H7 (cell line): ENCODE measurements at regions not wholly inside any gene's neighbourhood (a gene's known extent, or its start where the extent isn't known, plus 50 kb on each side); places are given as distances from the start of the nearest gene placed in this dataset.
A peak's percentile ranks its signal among the peaks of the same experiment; 100 is the strongest.

Source experiments
- DNase-seq: peaks from one replicate; pipeline ENCODE4 v3.0.0; 2012
- H3K27me3 ChIP-seq: 2 replicates; pipeline ENCODE4 v1.6.0; 2011; ENCODE audit warnings: mild to moderate bottlenecking, low read length; ENCODE audit not compliant: control insufficient read depth, insufficient read depth
- H3K36me3 ChIP-seq: replicated peaks from 2 replicates; pipeline ENCODE4 v1.5.1; 2011; ENCODE audit warnings: low read length; ENCODE audit not compliant: control insufficient read depth, insufficient read depth
- H3K4me3 ChIP-seq: 2 replicates; pipeline ENCODE4 v1.5.1; 2011; ENCODE audit warnings: low read depth, mild to moderate bottlenecking, control low read depth, low read length, moderate library complexity; ENCODE audit not compliant: insufficient read depth

- no peaks in the 10 kb centered on the region for H3K36me3 ChIP-seq
- H3K27me3 ChIP-seq, result no peaks in the 10 kb centered on the region
- no peak for DNase-seq
- no peak overlapping the region for H3K4me3 ChIP-seq
Observed at GRCh38 chr2:81283081-81283480, 978.5 kb upstream of the LRRTM1 start.

- H3K36me3 ChIP-seq, result no peaks in the 10 kb centered on the region
- DNase-seq, result no peak
- H3K27me3 ChIP-seq, result no peaks in the 10 kb centered on the region
- no peak overlapping the region for H3K4me3 ChIP-seq
Observed at GRCh38 chr2:81282151-81282769, 977.7 kb upstream of the LRRTM1 start.

GRCh38 chr2:81276595-81276994 is 972.0 kb upstream of the LRRTM1 start:
- no peaks in the 10 kb centered on the region for H3K27me3 ChIP-seq
- DNase-seq, result no peak
- no peak overlapping the region for H3K4me3 ChIP-seq
- H3K36me3 ChIP-seq, result no peaks in the 10 kb centered on the region

GRCh38 chr2:81266106-81266505 is 961.6 kb upstream of the LRRTM1 start:
- H3K36me3 ChIP-seq, result no peaks in the 10 kb centered on the region
- no peak overlapping the region for H3K4me3 ChIP-seq
- DNase-seq, result peak; percentile 0
- no peaks in the 10 kb centered on the region for H3K27me3 ChIP-seq

- Histone ChIP-seq H3K36me3 (no peaks in the 10 kb centered on the region), H3K27me3 (no peaks in the 10 kb centered on the region), H3K4me3 (no peak overlapping the region)
- no peak for DNase-seq
Observed at GRCh38 chr2:81263989-81264388, 959.4 kb upstream of the LRRTM1 start.

- Histone ChIP-seq H3K4me3 (no peak overlapping the region), H3K36me3 (no peaks in the 10 kb centered on the region), H3K27me3 (no peaks in the 10 kb centered on the region)
- no peak for DNase-seq
Observed at GRCh38 chr2:81260320-81260719, 955.8 kb upstream of the LRRTM1 start.

GRCh38 chr2:81250270-81250669 is 945.7 kb upstream of the LRRTM1 start:
- DNase-seq, result no peak
- Histone ChIP-seq H3K36me3 (no peaks in the 10 kb centered on the region), H3K4me3 (no peak overlapping the region), H3K27me3 (no peaks in the 10 kb centered on the region)

- no peak for DNase-seq
- H3K4me3 ChIP-seq, result no peak overlapping the region
- H3K36me3 ChIP-seq, result no peaks in the 10 kb centered on the region
- H3K27me3 ChIP-seq, result no peaks in the 10 kb centered on the region
Observed at GRCh38 chr2:81249152-81249551, 944.6 kb upstream of the LRRTM1 start.

GRCh38 chr2:81247648-81248047 is 943.1 kb upstream of the LRRTM1 start:
- Histone ChIP-seq H3K36me3 (no peaks in the 10 kb centered on the region), H3K4me3 (no peak overlapping the region), H3K27me3 (no peaks in the 10 kb centered on the region)
- no peak for DNase-seq

- DNase-seq, result no peak
- H3K27me3 ChIP-seq, result no peaks in the 10 kb centered on the region
Observed at GRCh38 chr2:81242501-81242900, 937.9 kb upstream of the LRRTM1 start.

GRCh38 chr2:81238462-81238861 is 933.9 kb upstream of the LRRTM1 start:
- Histone ChIP-seq H3K27me3 (no peaks in the 10 kb centered on the region), H3K36me3 (no peaks in the 10 kb centered on the region), H3K4me3 (no peak overlapping the region)
- DNase-seq, result no peak

More at GRCh38 chr2:81242501-81242900, 937.9 kb upstream of the LRRTM1 start:
- Histone ChIP-seq H3K4me3 (no peak overlapping the region), H3K36me3 (no peaks in the 10 kb centered on the region)

- DNase-seq, result no peak
- H3K36me3 ChIP-seq, result no peaks in the 10 kb centered on the region
- H3K27me3 ChIP-seq, result no peaks in the 10 kb centered on the region
- H3K4me3 ChIP-seq, result no peak overlapping the region
Observed at GRCh38 chr2:81235601-81236000, 931.0 kb upstream of the LRRTM1 start.

- Histone ChIP-seq H3K27me3 (no peaks in the 10 kb centered on the region), H3K4me3 (no peak overlapping the region)
- no peak for DNase-seq
Observed at GRCh38 chr2:81234711-81235110, 930.2 kb upstream of the LRRTM1 start.

GRCh38 chr2:81225756-81226155 is 921.2 kb upstream of the LRRTM1 start:
- DNase-seq, result no peak
- H3K27me3 ChIP-seq, result no peaks in the 10 kb centered on the region

More at GRCh38 chr2:81234711-81235110, 930.2 kb upstream of the LRRTM1 start:
- H3K36me3 ChIP-seq, result no peaks in the 10 kb centered on the region

GRCh38 chr2:81213598-81213997 is 909.0 kb upstream of the LRRTM1 start:
- Histone ChIP-seq H3K4me3 (no peak overlapping the region), H3K36me3 (no peaks in the 10 kb centered on the region), H3K27me3 (no peaks in the 10 kb centered on the region)
- no peak for DNase-seq

More at GRCh38 chr2:81225756-81226155, 921.2 kb upstream of the LRRTM1 start:
- Histone ChIP-seq H3K4me3 (no peak overlapping the region), H3K36me3 (no peaks in the 10 kb centered on the region)

GRCh38 chr2:81206216-81206615 is 901.7 kb upstream of the LRRTM1 start:
- no peak for DNase-seq
- no peak overlapping the region for H3K4me3 ChIP-seq
- H3K36me3 ChIP-seq, result no peaks in the 10 kb centered on the region
- no peaks in the 10 kb centered on the region for H3K27me3 ChIP-seq
